GM12878 (cell line): ENCODE measurements at regions not wholly inside any gene's neighbourhood (a gene's known extent, or its start where the extent isn't known, plus 50 kb on each side); places are given as distances from the start of the nearest gene placed in this dataset.

Source experiments
- ATAC-seq: fragments of 200-7000 bp; cut with Tn5 transposase; 3 replicates; pipeline ENCODE4 v1.9.1; 2020; ENCODE audit warnings: mild to moderate bottlenecking, moderate library complexity
- BruUV-seq: library from RNA; stranded (reverse); fragments of 400-500 nt; replicated peaks from 2 replicates; lab custom pipeline; 2021; lab: Mats Ljungman, UMichigan
- CTCF ChIA-PET: fragments of 300-600 bp; sonication (Branson Sonifier 250); formaldehyde crosslinking; extraction: SDS; loops from one replicate; lab custom pipeline; 2021; ENCODE audit warnings: inconsistent platforms; lab: Yijun Ruan, JAX
- POLR2A ChIA-PET: fragments of 350-600 bp; formaldehyde crosslinking; extraction: SDS; loops from one replicate; lab custom pipeline; 2021; ENCODE audit warnings: inconsistent platforms; lab: Charles Lee
- RAD21 ChIA-PET: fragments of 300-600 bp; sonication (Branson Sonifier 250); formaldehyde crosslinking; loops from one replicate; lab custom pipeline; 2023; ENCODE audit warnings: antibody characterized with exemption; ENCODE audit not compliant: unreplicated experiment; lab: Charles Lee
- SMC1A ChIA-PET: fragments of 300-600 bp; sonication (Branson Sonifier 250); formaldehyde crosslinking; loops from one replicate; lab custom pipeline; 2023; ENCODE audit not compliant: unreplicated experiment, uncharacterized antibody; lab: Charles Lee
- DNase-seq: peaks from one replicate; pipeline ENCODE4 v3.0.0-alpha.2; 2011; ENCODE audit warnings: low read depth, low spot score
- FAIRE-seq: peaks from 3 replicates; lab custom pipeline; 2011; peaks lifted over from hg19 to GRCh38; lab: Jason Lieb, UNC
- H2AFZ ChIP-seq: 2 replicates; pipeline ENCODE4 v1.6.0; 2011; ENCODE audit warnings: low read depth, low read length, control low read depth; ENCODE audit not compliant: control insufficient read depth
- H3K27ac ChIP-seq: 2 replicates; pipeline ENCODE4 v1.5.1; 2011; ENCODE audit warnings: control low read depth; ENCODE audit not compliant: control insufficient read depth, insufficient read depth
- H3K27me3 ChIP-seq, 2 experiments: replicated peaks in 1 of 2; 2 replicates each; pipeline versions ENCODE4 v1.6.0 to v1.6.1; 2011; ENCODE audit warnings: low read length in 1 of 2; ENCODE audit not compliant: control insufficient read depth in 2 of 2, insufficient read depth in 2 of 2
- H3K36me3 ChIP-seq, 2 experiments: 2 replicates each; pipeline ENCODE4 v1.5.1; 2011; ENCODE audit warnings: low read length in 1 of 2; ENCODE audit not compliant: control insufficient read depth in 2 of 2, insufficient read depth in 2 of 2
- H3K4me1 ChIP-seq: 2 replicates; pipeline ENCODE4 v1.6.1; 2011; ENCODE audit warnings: mild to moderate bottlenecking, low read length, moderate library complexity, mixed read lengths; ENCODE audit not compliant: control insufficient read depth, insufficient read depth
- H3K4me2 ChIP-seq: 2 replicates; pipeline ENCODE4 v1.6.0; 2011; ENCODE audit warnings: control low read depth; ENCODE audit not compliant: control insufficient read depth, insufficient read depth
- H3K4me3 ChIP-seq: fragments of 200-600 bp; sonication (generic); 2 replicates; pipeline ENCODE4 v1.5.1; 2016
- H3K79me2 ChIP-seq: 2 replicates; pipeline ENCODE4 v1.6.0; 2011; ENCODE audit warnings: low read length; ENCODE audit not compliant: control insufficient read depth, insufficient read depth
- H3K9ac ChIP-seq: 2 replicates; pipeline ENCODE4 v1.8.0; 2011; ENCODE audit warnings: low read length, control low read depth, mixed read lengths; ENCODE audit not compliant: control insufficient read depth, insufficient read depth
- H3K9me3 ChIP-seq: replicated peaks from 3 replicates; pipeline ENCODE4 v1.5.1; 2011; ENCODE audit warnings: mild to moderate bottlenecking, low read length; ENCODE audit not compliant: control insufficient read depth, insufficient read depth
- H4K20me1 ChIP-seq: 2 replicates; pipeline ENCODE4 v1.6.0; 2011; ENCODE audit not compliant: control insufficient read depth, insufficient read depth
- BHLHE40 ChIP-seq, 2 experiments: fragments of 450-650 bp in 1 of 2; IDR thresholded peaks; 2 replicates each; pipeline ENCODE4 v1.6.1; 2011 to 2017; ENCODE audit warnings: low read depth in 2 of 2, borderline replicate concordance in 1 of 2, improper control_type of control experiment in 1 of 2, low read length in 1 of 2, mild to moderate bottlenecking in 1 of 2
- PAX8 ChIP-seq: fragments of 450-650 bp; IDR thresholded peaks from 2 replicates; pipeline ENCODE4 v1.6.1; 2017; ENCODE audit warnings: mild to moderate bottlenecking, moderate library complexity
- POLR2AphosphoS5 ChIP-seq: IDR thresholded peaks from 2 replicates; pipeline ENCODE4 v1.6.1; 2011; ENCODE audit warnings: mild to moderate bottlenecking, low read length, inconsistent platforms
- RUNX3 ChIP-seq: IDR thresholded peaks from 2 replicates; pipeline ENCODE4 v1.6.1; 2012; ENCODE audit warnings: low read length, inconsistent platforms
- WGBS: methylation state at CpG from one replicate; pipeline ENCODE4 v1.1.6; 2016; ENCODE audit warnings: low lambda C conversion rate; ENCODE audit not compliant: insufficient replicate concordance, insufficient coverage; ENCODE audit errors: missing lambda C conversion rate; 5-methylcytosine and 5-hydroxymethylcytosine counted together
- in situ Hi-C: fragments of 300-500 bp; cut with MboI; formaldehyde crosslinking; loops from 9 replicates; pipeline ENCODE4 v1.14.3; 2018; ENCODE audit warnings: mixed read lengths
- intact Hi-C: fragments of 100-400 bp; cut with micrococcal nuclease; formaldehyde crosslinking; loops from one replicate; pipeline ENCODE4 v1.14.2; 2022; ENCODE audit not compliant: unreplicated experiment
- TF ChIP-seq, protein P1 (sequence below): fragments of 450-650 bp; IDR thresholded peaks from 2 replicates; pipeline ENCODE4 v1.6.1; 2018; ENCODE audit warnings: borderline replicate concordance, mild to moderate bottlenecking; ENCODE audit not compliant: partially characterized antibody

GRCh38 chr18:54717673-54718407, 110.4 kb upstream of the RAB27B start:
- FAIRE-seq (peak; percentile 59), ATAC-seq (peak; percentile 93), DNase-seq (peak; percentile 16)
- no TSS peak for BruUV-seq
- peak overlapping the region; percentile 76 for H3K4me2 ChIP-seq
- no peak overlapping the region for H2AFZ ChIP-seq
- SMC1A ChIA-PET = interaction anchor here (0.8 to 1.1 kb wide), 3 partner anchors 9 to 39 kb away, joined by 3 read pairs; no protein-coding TSS in a partner anchor
- H3K9ac ChIP-seq = no peak overlapping the region
- H3K27me3 ChIP-seq = no peaks in the 10 kb centered on the region
- no peak overlapping the region for H3K27ac ChIP-seq
- POLR2A ChIA-PET = no interaction called here
- in situ Hi-C loops (no loop called here), intact Hi-C loops (no loop called here)
- H4K20me1 ChIP-seq = no peaks in the 10 kb centered on the region
- H3K9me3 ChIP-seq = no peaks in the 10 kb centered on the region
- H3K36me3 ChIP-seq = no peaks in the 10 kb centered on the region
- no peaks in the 10 kb centered on the region for H3K79me2 ChIP-seq
- no peak overlapping the region for H3K4me3 ChIP-seq
- TF ChIP-seq RUNX3 (peak; percentile 58), POLR2AphosphoS5 (no peak), BHLHE40 (IDR thresholded peaks at IDR 0.05; ENCODE audit: borderline replicate concordance in 1 of 2, low read depth in 2 of 2, low read length in 1 of 2) (0 out of 4 replicates have a peak, but pooled peaks of 1 of the 2 experiments have one; percentile 4)
- CTCF ChIA-PET = no interaction called here
- peaks cover 9% of the 10 kb centered on the region for H3K4me1 ChIP-seq
- RAD21 ChIA-PET = no interaction called here
- 2% methylated on average over 14 of the region's 14 CpGs for WGBS

GRCh38 chr18:54718408-54718773, 109.9 kb upstream of the RAB27B start:
- H3K4me2 ChIP-seq = no peak overlapping the region; the same call in 1 of the 2 replicates
- BruUV-seq = no TSS peak

More at GRCh38 chr18:54718408-54718773, 109.9 kb upstream of the RAB27B start:
- no peaks in the 10 kb centered on the region for H3K79me2 ChIP-seq
- H3K4me1 ChIP-seq = peaks cover 9% of the 10 kb centered on the region
- no peaks in the 10 kb centered on the region for H4K20me1 ChIP-seq
- in situ Hi-C loops (no loop called here), intact Hi-C loops (no loop called here)
- no peak overlapping the region for H3K9ac ChIP-seq
- no peak for DNase-seq
- TF ChIP-seq, protein P1, sequence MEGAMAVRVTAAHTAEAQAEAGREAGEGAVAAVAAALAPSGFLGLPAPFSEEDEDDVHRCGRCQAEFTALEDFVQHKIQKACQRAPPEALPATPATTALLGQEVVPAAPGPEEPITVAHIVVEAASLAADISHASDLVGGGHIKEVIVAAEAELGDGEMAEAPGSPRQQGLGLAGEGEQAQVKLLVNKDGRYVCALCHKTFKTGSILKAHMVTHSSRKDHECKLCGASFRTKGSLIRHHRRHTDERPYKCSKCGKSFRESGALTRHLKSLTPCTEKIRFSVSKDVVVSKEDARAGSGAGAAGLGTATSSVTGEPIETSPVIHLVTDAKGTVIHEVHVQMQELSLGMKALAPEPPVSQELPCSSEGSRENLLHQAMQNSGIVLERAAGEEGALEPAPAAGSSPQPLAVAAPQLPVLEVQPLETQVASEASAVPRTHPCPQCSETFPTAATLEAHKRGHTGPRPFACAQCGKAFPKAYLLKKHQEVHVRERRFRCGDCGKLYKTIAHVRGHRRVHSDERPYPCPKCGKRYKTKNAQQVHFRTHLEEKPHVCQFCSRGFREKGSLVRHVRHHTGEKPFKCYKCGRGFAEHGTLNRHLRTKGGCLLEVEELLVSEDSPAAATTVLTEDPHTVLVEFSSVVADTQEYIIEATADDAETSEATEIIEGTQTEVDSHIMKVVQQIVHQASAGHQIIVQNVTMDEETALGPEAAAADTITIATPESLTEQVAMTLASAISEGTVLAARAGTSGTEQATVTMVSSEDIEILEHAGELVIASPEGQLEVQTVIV = no peak
- no peak for TF ChIP-seq PAX8
- no peak overlapping the region for H3K27ac ChIP-seq
- H3K9me3 ChIP-seq = no peaks in the 10 kb centered on the region
- H2AFZ ChIP-seq = no peak overlapping the region
- ChIA-PET RAD21 (no interaction called here), SMC1A (interaction anchor here (0.8 kb wide), 2 partner anchors 9 to 39 kb away, joined by 3 read pairs; no protein-coding TSS in a partner anchor), POLR2A (no interaction called here), CTCF (no interaction called here)
- 0% methylated on average over 1 of the region's 1 CpG for WGBS
- H3K36me3 ChIP-seq = no peaks in the 10 kb centered on the region
- no peaks in the 10 kb centered on the region for H3K27me3 ChIP-seq
- H3K4me3 ChIP-seq = no peak overlapping the region
- no peak for FAIRE-seq
- ATAC-seq = no peak
